SK-N-SH (cell line): ENCODE measurements at regions not wholly inside any gene's neighbourhood (a gene's known extent, or its start where the extent isn't known, plus 50 kb on each side); places are given as distances from the start of the nearest gene placed in this dataset.

Experiments
- CTCF ChIA-PET: fragments of 300-600, 350-600 bp; formaldehyde crosslinking; extraction: SDS; loops from one replicate; lab custom pipeline; 2021; lab: Yijun Ruan, JAX
- POLR2A ChIA-PET: fragments of 350-600 bp; sonication (Branson Sonifier 250); formaldehyde crosslinking; extraction: SDS; loops from one replicate; lab custom pipeline; 2020; ENCODE audit warnings: antibody characterized with exemption, inconsistent platforms; lab: Yijun Ruan, JAX
- DNase-seq: peaks from one replicate; pipeline ENCODE4 v3.0.0; 2012
- H2AFZ ChIP-seq: fragments of 200-600 bp; sonication (generic); 2 replicates; pipeline ENCODE4 v1.8.1; 2016; ENCODE audit warnings: antibody characterized with exemption, mild to moderate bottlenecking, low read depth
- H3F3A ChIP-seq: fragments of 200-600 bp; sonication (generic); replicated peaks from 2 replicates; pipeline ENCODE3; 2016; ENCODE audit warnings: antibody characterized with exemption, mild to moderate bottlenecking; ENCODE audit not compliant: insufficient read depth
- H3K27ac ChIP-seq, 2 experiments: fragments of 200-500 bp in 1 of 2; fragments of 200-600 bp in 1 of 2; sonication (Bioruptor generic) in 1 of 2; sonication (generic), shearing (Covaris generic) in 1 of 2; 2 replicates each; pipeline versions ENCODE4 v1.5.1 to v1.6.1; 2014 to 2016; ENCODE audit warnings: low read depth in 2 of 2, inconsistent platforms in 1 of 2, low read length in 1 of 2, mild to moderate bottlenecking in 1 of 2, mixed read lengths in 1 of 2
- H3K27me3 ChIP-seq: fragments of 200-600 bp; sonication (generic), shearing (Covaris generic); 2 replicates; pipeline ENCODE4 v1.6.1; 2016; ENCODE audit warnings: mixed run types; ENCODE audit not compliant: insufficient read depth
- H3K36me3 ChIP-seq, 2 experiments: fragments of 200-500 bp in 1 of 2; fragments of 200-600 bp in 1 of 2; sonication (Bioruptor generic) in 1 of 2; sonication (generic) in 1 of 2; replicated peaks in 1 of 2; 2 replicates each; pipeline versions ENCODE3 to v1.5.1; 2014 to 2016; ENCODE audit warnings: low read length in 1 of 2, mild to moderate bottlenecking in 1 of 2; ENCODE audit not compliant: insufficient read depth in 2 of 2, control insufficient read depth in 1 of 2
- H3K4me1 ChIP-seq, 2 experiments: fragments of 200-500 bp in 1 of 2; fragments of 200-600 bp in 1 of 2; sonication (Bioruptor generic) in 1 of 2; sonication (generic), shearing (Covaris generic) in 1 of 2; 2 replicates each; pipeline versions ENCODE4 v1.5.1 to v1.6.1; 2014 to 2016; ENCODE audit warnings: low read depth in 1 of 2, low read length in 1 of 2, mixed run types in 1 of 2; ENCODE audit not compliant: insufficient read depth in 2 of 2, control insufficient read depth in 1 of 2
- H3K4me2 ChIP-seq: fragments of 200-600 bp; sonication (generic), shearing (Covaris generic); 2 replicates; pipeline ENCODE4 v1.6.1; 2017; ENCODE audit warnings: mixed run types
- H3K4me3 ChIP-seq, 2 experiments: fragments of 200-500 bp in 1 of 2; fragments of 200-600 bp in 1 of 2; sonication (Bioruptor generic) in 1 of 2; sonication (generic), shearing (Covaris generic) in 1 of 2; 2 replicates each; pipeline versions ENCODE4 v1.5.1 to v1.8.1; 2014 to 2016; ENCODE audit warnings: low read depth in 2 of 2, inconsistent platforms in 1 of 2, low read length in 1 of 2, mild to moderate bottlenecking in 1 of 2, mixed read lengths in 1 of 2, moderate library complexity in 1 of 2
- H3K79me2 ChIP-seq: fragments of 200-600 bp; sonication (generic); 2 replicates; pipeline ENCODE4 v1.8.1; 2017; ENCODE audit warnings: mild to moderate bottlenecking; ENCODE audit not compliant: insufficient read depth
- H3K9ac ChIP-seq: fragments of 200-600 bp; sonication (generic); 2 replicates; pipeline ENCODE4 v1.6.1; 2017; ENCODE audit warnings: mixed run types
- H3K9me2 ChIP-seq: fragments of 200-600 bp; sonication (generic); 2 replicates; pipeline ENCODE4 v1.6.1; 2017; ENCODE audit warnings: mixed run types
- H3K9me3 ChIP-seq: fragments of 200-600 bp; sonication (generic); 2 replicates; pipeline ENCODE4 v1.6.1; 2017; ENCODE audit warnings: mixed run types, mild to moderate bottlenecking, moderate library complexity
- H4K20me1 ChIP-seq: fragments of 200-600 bp; sonication (generic); 2 replicates; pipeline ENCODE4 v1.6.1; 2017; ENCODE audit warnings: mild to moderate bottlenecking, mixed run types; ENCODE audit not compliant: insufficient read depth
- ELF1 ChIP-seq: IDR thresholded peaks from 2 replicates; pipeline ENCODE4 v1.4.0; 2012
- EP300 ChIP-seq, 2 experiments: IDR thresholded peaks; 2 replicates each; pipeline versions ENCODE4 v1.4.0 to v1.6.1; 2012; ENCODE audit warnings: borderline replicate concordance in 1 of 2, low read depth in 1 of 2, low read length in 1 of 2
- FOSL2 ChIP-seq: IDR thresholded peaks from 2 replicates; pipeline ENCODE4 v1.4.0; 2012; ENCODE audit warnings: low read depth, mild to moderate bottlenecking, moderate library complexity, borderline replicate concordance
- FOXJ3 ChIP-seq: sonication (generic); formaldehyde crosslinking; IDR thresholded peaks from 2 replicates; pipeline ENCODE4 v1.5.1; 2020; ENCODE audit warnings: mild to moderate bottlenecking, missing genetic modification reagents
- FOXM1 ChIP-seq: IDR thresholded peaks from 2 replicates; pipeline ENCODE4 v1.4.0; 2012; ENCODE audit warnings: low read depth, mild to moderate bottlenecking
- GABPA ChIP-seq: IDR thresholded peaks from 2 replicates; pipeline ENCODE4 v1.4.0; 2012; ENCODE audit warnings: low read depth, mild to moderate bottlenecking
- JUND ChIP-seq: IDR thresholded peaks from 2 replicates; pipeline ENCODE4 v1.4.0; 2012
- MEF2A ChIP-seq: IDR thresholded peaks from 2 replicates; pipeline ENCODE4 v1.4.0; 2012; ENCODE audit warnings: low read depth, borderline replicate concordance
- NFIC ChIP-seq: IDR thresholded peaks from 2 replicates; pipeline ENCODE4 v1.4.0; 2012; ENCODE audit warnings: borderline replicate concordance
- POLR2AphosphoS5 ChIP-seq: IDR thresholded peaks from 2 replicates; pipeline ENCODE4 v1.6.1; 2012; ENCODE audit warnings: low read depth, low read length
- RAD21 ChIP-seq: IDR thresholded peaks from 2 replicates; pipeline ENCODE4 v1.6.1; 2012; ENCODE audit warnings: mild to moderate bottlenecking, low read length
- RCOR1 ChIP-seq: fragments of 150-350 bp; IDR thresholded peaks from 2 replicates; pipeline ENCODE4 v1.6.1; 2017; ENCODE audit warnings: antibody characterized with exemption, low read length
- SMC3 ChIP-seq: IDR thresholded peaks from 2 replicates; pipeline ENCODE4 v1.6.1; 2012; ENCODE audit warnings: low read depth, low read length, improper control_type of control experiment
- TEAD4 ChIP-seq: IDR thresholded peaks from 2 replicates; pipeline ENCODE4 v1.4.0; 2012; ENCODE audit warnings: mild to moderate bottlenecking, borderline replicate concordance; ENCODE audit not compliant: insufficient read depth
- YY1 ChIP-seq: IDR thresholded peaks from 2 replicates; pipeline ENCODE4 v1.4.0; 2012; ENCODE audit warnings: low read depth, mild to moderate bottlenecking
- WGBS: methylation state at CpG from one replicate; pipeline ENCODE4 v1.1.6; 2017; ENCODE audit warnings: low lambda C conversion rate; 5-methylcytosine and 5-hydroxymethylcytosine counted together
- TF ChIP-seq, protein P1 (sequence below): fragments of 150-350 bp; IDR thresholded peaks from 2 replicates; pipeline ENCODE4 v1.6.1; 2017; ENCODE audit warnings: antibody characterized with exemption, low read length, low read depth, borderline replicate concordance
- TF ChIP-seq, protein P2 (sequence below): IDR thresholded peaks from 2 replicates; pipeline ENCODE4; 2012
- TF ChIP-seq, protein P3 (sequence below): IDR thresholded peaks from 2 replicates; pipeline ENCODE4 v1.6.1; 2012; ENCODE audit warnings: mild to moderate bottlenecking, low read depth, low read length, moderate library complexity

DNA sequence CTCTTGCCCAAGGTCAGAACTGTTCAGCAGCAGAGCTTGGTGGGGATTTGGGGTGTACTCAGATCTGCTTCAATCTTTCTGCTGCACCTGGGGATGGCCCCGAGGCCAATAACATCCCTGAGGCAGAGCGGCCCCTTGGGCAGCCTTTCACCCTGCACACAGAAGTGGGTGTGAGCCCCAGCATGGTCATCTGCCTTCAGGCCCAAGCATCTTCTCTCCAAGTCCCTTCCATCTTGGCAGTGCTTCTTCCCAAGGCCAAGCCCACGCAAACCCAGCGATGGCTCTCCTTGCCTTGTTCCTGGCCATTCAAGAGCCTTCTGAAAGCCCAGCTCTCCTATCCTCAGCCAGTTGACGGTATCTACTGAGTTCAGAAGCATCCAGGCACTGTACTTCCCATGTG is 172.9 kb downstream of the INHBB start:
- H3F3A ChIP-seq: no peaks in the 10 kb centered on the region
- H3K9me3 ChIP-seq: no peaks in the 10 kb centered on the region
- no peak overlapping the region for H3K4me3 ChIP-seq
- H3K4me2 ChIP-seq: no peak overlapping the region
- H2AFZ ChIP-seq: no peak overlapping the region
- H3K79me2 ChIP-seq: no peaks in the 10 kb centered on the region
- H3K9me2 ChIP-seq: no peaks in the 10 kb centered on the region
- ChIA-PET POLR2A (no interaction called here), CTCF (interaction anchor here (1.1 kb wide), 1 partner anchor 175 kb away, joined by 4 read pairs; no protein-coding TSS in a partner anchor)
- no peaks in the 10 kb centered on the region for H3K4me1 ChIP-seq
- no peak for DNase-seq
- no peak overlapping the region for H3K27ac ChIP-seq
- H4K20me1 ChIP-seq: no peaks in the 10 kb centered on the region
- no peaks in the 10 kb centered on the region for H3K36me3 ChIP-seq
- TF ChIP-seq, protein P1, sequence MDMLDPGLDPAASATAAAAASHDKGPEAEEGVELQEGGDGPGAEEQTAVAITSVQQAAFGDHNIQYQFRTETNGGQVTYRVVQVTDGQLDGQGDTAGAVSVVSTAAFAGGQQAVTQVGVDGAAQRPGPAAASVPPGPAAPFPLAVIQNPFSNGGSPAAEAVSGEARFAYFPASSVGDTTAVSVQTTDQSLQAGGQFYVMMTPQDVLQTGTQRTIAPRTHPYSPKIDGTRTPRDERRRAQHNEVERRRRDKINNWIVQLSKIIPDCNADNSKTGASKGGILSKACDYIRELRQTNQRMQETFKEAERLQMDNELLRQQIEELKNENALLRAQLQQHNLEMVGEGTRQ: no peak
- no peak for TF ChIP-seq FOSL2
- no peak for TF ChIP-seq GABPA
- no peak for TF ChIP-seq TEAD4
- TF ChIP-seq SMC3: no peak
- TF ChIP-seq RAD21: no peak
- no peak for TF ChIP-seq EP300 (IDR thresholded peaks at IDR 0.05; ENCODE audit: borderline replicate concordance in 1 of 2, low read depth in 1 of 2, low read length in 1 of 2)
- no peak for TF ChIP-seq ELF1
- TF ChIP-seq YY1: no peak
- TF ChIP-seq, protein P2, sequence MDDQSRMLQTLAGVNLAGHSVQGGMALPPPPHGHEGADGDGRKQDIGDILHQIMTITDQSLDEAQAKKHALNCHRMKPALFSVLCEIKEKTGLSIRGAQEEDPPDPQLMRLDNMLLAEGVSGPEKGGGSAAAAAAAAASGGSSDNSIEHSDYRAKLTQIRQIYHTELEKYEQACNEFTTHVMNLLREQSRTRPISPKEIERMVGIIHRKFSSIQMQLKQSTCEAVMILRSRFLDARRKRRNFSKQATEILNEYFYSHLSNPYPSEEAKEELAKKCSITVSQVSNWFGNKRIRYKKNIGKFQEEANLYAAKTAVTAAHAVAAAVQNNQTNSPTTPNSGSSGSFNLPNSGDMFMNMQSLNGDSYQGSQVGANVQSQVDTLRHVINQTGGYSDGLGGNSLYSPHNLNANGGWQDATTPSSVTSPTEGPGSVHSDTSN: no peak
- TF ChIP-seq NFIC: no peak
- no peak for TF ChIP-seq JUND
- no peak for TF ChIP-seq MEF2A
- H3K9ac ChIP-seq: no peak overlapping the region
- 54% methylated on average over 5 of the region's 5 CpGs for WGBS
- H3K27me3 ChIP-seq: peaks cover 29% of the 10 kb centered on the region

DNA sequence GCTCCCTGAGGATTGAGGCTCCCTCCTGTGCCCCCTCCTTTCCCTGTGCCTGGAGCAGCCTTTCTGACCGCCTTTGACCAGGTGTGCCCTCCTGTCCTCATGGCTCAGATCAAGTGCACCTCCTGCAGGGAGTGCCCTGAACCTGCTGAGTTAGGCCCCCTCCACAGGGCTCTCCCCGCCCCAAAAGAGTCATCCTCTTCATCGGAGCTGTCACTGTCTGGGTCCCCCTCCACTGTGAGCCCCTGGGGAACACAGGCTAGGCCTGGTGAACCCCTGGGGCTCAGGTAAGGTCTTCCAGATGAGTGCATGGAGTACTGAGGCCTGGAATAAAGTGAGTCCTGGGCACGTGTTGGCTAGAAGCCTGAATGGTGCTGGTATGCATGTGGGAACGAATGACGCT is 173.5 kb downstream of the INHBB start:
- Histone ChIP-seq H3K4me2 (no peak overlapping the region), H3K27me3 (peaks cover 36% of the 10 kb centered on the region), H3K4me1 (no peaks in the 10 kb centered on the region), H3K36me3 (no peaks in the 10 kb centered on the region), H3F3A (no peaks in the 10 kb centered on the region), H3K9me2 (no peaks in the 10 kb centered on the region), H3K27ac (no peak overlapping the region), H3K4me3 (no peak overlapping the region), H2AFZ (no peak overlapping the region), H3K79me2 (no peaks in the 10 kb centered on the region), H4K20me1 (no peaks in the 10 kb centered on the region), H3K9me3 (no peaks in the 10 kb centered on the region), H3K9ac (no peak overlapping the region)
- ChIA-PET CTCF (interaction anchor here (1.1 kb wide), 1 partner anchor 176 kb away, joined by 4 read pairs; no protein-coding TSS in a partner anchor), POLR2A (no interaction called here)
- no peak for DNase-seq
- WGBS: 51% methylated on average over 6 of the region's 6 CpGs
- TF ChIP-seq FOXM1: no peak
- no peak for TF ChIP-seq YY1
- TF ChIP-seq POLR2AphosphoS5: no peak
- TF ChIP-seq, protein P1: no peak
- TF ChIP-seq FOXJ3: no peak
- TF ChIP-seq TEAD4: no peak
- no peak for TF ChIP-seq SMC3
- no peak for TF ChIP-seq RCOR1
- TF ChIP-seq EP300 (IDR thresholded peaks at IDR 0.05; ENCODE audit: borderline replicate concordance in 1 of 2, low read depth in 1 of 2, low read length in 1 of 2): no peak
- TF ChIP-seq, protein P3, sequence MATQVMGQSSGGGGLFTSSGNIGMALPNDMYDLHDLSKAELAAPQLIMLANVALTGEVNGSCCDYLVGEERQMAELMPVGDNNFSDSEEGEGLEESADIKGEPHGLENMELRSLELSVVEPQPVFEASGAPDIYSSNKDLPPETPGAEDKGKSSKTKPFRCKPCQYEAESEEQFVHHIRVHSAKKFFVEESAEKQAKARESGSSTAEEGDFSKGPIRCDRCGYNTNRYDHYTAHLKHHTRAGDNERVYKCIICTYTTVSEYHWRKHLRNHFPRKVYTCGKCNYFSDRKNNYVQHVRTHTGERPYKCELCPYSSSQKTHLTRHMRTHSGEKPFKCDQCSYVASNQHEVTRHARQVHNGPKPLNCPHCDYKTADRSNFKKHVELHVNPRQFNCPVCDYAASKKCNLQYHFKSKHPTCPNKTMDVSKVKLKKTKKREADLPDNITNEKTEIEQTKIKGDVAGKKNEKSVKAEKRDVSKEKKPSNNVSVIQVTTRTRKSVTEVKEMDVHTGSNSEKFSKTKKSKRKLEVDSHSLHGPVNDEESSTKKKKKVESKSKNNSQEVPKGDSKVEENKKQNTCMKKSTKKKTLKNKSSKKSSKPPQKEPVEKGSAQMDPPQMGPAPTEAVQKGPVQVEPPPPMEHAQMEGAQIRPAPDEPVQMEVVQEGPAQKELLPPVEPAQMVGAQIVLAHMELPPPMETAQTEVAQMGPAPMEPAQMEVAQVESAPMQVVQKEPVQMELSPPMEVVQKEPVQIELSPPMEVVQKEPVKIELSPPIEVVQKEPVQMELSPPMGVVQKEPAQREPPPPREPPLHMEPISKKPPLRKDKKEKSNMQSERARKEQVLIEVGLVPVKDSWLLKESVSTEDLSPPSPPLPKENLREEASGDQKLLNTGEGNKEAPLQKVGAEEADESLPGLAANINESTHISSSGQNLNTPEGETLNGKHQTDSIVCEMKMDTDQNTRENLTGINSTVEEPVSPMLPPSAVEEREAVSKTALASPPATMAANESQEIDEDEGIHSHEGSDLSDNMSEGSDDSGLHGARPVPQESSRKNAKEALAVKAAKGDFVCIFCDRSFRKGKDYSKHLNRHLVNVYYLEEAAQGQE: no peak
- no peak for TF ChIP-seq RAD21
